Astrocyte (in vitro differentiated cells and primary cell): ENCODE measurements at regions not wholly inside any gene's neighbourhood (a gene's known extent, or its start where the extent isn't known, plus 50 kb on each side); places are given as distances from the start of the nearest gene placed in this dataset.

ENCODE experiments used
- EZH2 ChIP-seq: IDR thresholded peaks from 2 replicates; pipeline ENCODE4 v1.6.1; 2012; ENCODE audit warnings: mild to moderate bottlenecking, low read length, inconsistent platforms; ENCODE audit not compliant: insufficient read depth
- TF ChIP-seq, protein P1 (sequence below): IDR thresholded peaks from 2 replicates; pipeline ENCODE4 v1.5.1; 2011; ENCODE audit warnings: low read depth, mild to moderate bottlenecking, inconsistent platforms, low read length, moderate library complexity; ENCODE audit not compliant: insufficient read depth

DNA sequence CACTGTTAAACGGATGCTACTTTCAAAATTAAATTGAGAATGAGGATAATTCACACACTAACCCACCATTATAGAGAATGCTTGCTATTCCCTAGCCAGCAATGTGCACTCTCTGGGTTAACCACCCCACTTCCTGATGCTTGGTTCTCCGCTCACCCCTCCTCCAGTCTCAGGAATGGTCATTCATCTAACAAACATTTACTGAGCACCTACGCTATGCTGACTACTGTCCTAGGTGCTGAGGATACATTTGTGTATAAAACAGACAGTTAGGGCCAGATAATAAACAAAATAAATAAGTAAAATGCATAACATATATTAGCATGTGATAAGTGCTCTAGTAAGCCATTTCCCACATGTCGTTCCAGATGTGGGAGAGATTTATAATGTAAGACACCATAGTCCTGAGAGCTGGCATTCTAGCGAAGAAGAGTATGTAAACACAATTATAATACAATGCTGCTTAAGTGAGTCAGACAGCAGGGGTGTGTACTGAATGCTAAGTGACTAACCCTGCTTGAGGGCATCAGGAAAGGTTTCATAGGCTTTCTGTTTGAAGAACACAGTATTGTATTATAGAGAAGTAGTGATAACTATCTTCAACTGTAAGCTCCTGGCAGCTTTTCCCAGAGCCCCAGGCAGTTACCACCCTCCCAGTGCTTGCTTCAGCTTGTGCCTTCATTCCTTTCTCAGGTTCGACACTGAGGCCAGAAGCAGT is 126.7 kb upstream of the CACHD1 start:
- TF ChIP-seq, protein P1, sequence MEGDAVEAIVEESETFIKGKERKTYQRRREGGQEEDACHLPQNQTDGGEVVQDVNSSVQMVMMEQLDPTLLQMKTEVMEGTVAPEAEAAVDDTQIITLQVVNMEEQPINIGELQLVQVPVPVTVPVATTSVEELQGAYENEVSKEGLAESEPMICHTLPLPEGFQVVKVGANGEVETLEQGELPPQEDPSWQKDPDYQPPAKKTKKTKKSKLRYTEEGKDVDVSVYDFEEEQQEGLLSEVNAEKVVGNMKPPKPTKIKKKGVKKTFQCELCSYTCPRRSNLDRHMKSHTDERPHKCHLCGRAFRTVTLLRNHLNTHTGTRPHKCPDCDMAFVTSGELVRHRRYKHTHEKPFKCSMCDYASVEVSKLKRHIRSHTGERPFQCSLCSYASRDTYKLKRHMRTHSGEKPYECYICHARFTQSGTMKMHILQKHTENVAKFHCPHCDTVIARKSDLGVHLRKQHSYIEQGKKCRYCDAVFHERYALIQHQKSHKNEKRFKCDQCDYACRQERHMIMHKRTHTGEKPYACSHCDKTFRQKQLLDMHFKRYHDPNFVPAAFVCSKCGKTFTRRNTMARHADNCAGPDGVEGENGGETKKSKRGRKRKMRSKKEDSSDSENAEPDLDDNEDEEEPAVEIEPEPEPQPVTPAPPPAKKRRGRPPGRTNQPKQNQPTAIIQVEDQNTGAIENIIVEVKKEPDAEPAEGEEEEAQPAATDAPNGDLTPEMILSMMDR, result no peak
- no peak for TF ChIP-seq EZH2
